HepG2 (cell line): ENCODE measurements at regions not wholly inside any gene's neighbourhood (a gene's known extent, or its start where the extent isn't known, plus 50 kb on each side); places are given as distances from the start of the nearest gene placed in this dataset.

Source experiments
- ATAC-seq: fragments of 200-7000 bp; cut with Tn5 transposase; 3 replicates; pipeline ENCODE4 v1.9.1; 2020; ENCODE audit warnings: mild to moderate bottlenecking, moderate library complexity
- BruUV-seq: library from RNA; stranded (reverse); fragments of 400-500 nt; replicated peaks from 2 replicates; lab custom pipeline; 2021; lab: Mats Ljungman, UMichigan
- CTCF ChIA-PET: fragments of 300-600 bp; formaldehyde crosslinking; extraction: SDS; loops from one replicate; lab custom pipeline; 2021; ENCODE audit warnings: low total read pairs, inconsistent platforms, low intra/inter-chr PET ratio; lab: Yijun Ruan, JAX
- POLR2A ChIA-PET: fragments of 350-600 bp; sonication (Branson Sonifier 250); formaldehyde crosslinking; loops from one replicate; lab custom pipeline; 2020; ENCODE audit warnings: antibody characterized with exemption, inconsistent platforms; lab: Yijun Ruan, JAX
- DNase-seq: peaks from one replicate; pipeline ENCODE4 v3.0.0-alpha.2; 2015; ENCODE audit warnings: low spot score
- FAIRE-seq: peaks from 3 replicates; lab custom pipeline; 2011; peaks lifted over from hg19 to GRCh38; lab: Jason Lieb, UNC
- H2AFZ ChIP-seq: one replicate; pipeline ENCODE4 v1.6.1; 2011; ENCODE audit warnings: low read length, inconsistent platforms
- H3K27ac ChIP-seq: fragments of 300-600 bp; 3 replicates; pipeline ENCODE4 v1.8.0; 2011; ENCODE audit warnings: mixed run types, mild to moderate bottlenecking, mixed read lengths, low read length, inconsistent platforms; ENCODE audit not compliant: insufficient read depth; ENCODE audit errors: extremely low read length
- H3K27me3 ChIP-seq, 2 experiments: fragments of 200-600 bp in 1 of 2; 2 replicates in 1 of 2; 3 replicates in 1 of 2; pipeline versions ENCODE4 v1.6.0 to v1.8.0; 2011; ENCODE audit warnings: low read length in 2 of 2, mild to moderate bottlenecking in 2 of 2, moderate library complexity in 2 of 2, inconsistent platforms in 1 of 2; ENCODE audit not compliant: insufficient read depth in 2 of 2, control insufficient read depth in 1 of 2
- H3K36me3 ChIP-seq, 2 experiments: fragments of 200-600 bp in 1 of 2; replicated peaks in 1 of 2; 2 replicates in 1 of 2; 3 replicates in 1 of 2; pipeline versions ENCODE4 v1.5.1 to v1.8.0; 2011; ENCODE audit warnings: low read length in 2 of 2, inconsistent platforms in 1 of 2; ENCODE audit not compliant: insufficient read depth in 2 of 2, control insufficient read depth in 1 of 2
- H3K4me1 ChIP-seq: 2 replicates; pipeline ENCODE4 v1.5.1; 2012; ENCODE audit warnings: low read length, inconsistent platforms; ENCODE audit not compliant: insufficient read depth
- H3K4me2 ChIP-seq: 2 replicates; pipeline ENCODE4 v1.6.0; 2011; ENCODE audit warnings: low read depth, low read length, inconsistent platforms
- H3K4me3 ChIP-seq, 3 experiments: fragments of 200-600 bp in 1 of 3; sonication (generic), shearing (Covaris generic) in 1 of 3; replicated peaks in 1 of 3; 2 replicates each; pipeline ENCODE4 v1.5.1; 2011 to 2016; ENCODE audit warnings: low read length in 3 of 3, inconsistent platforms in 2 of 3, low read depth in 2 of 3, mild to moderate bottlenecking in 2 of 3, control low read depth in 1 of 3, mixed read lengths in 1 of 3; ENCODE audit not compliant: insufficient read depth in 1 of 3
- H3K79me2 ChIP-seq: one replicate; pipeline ENCODE4 v1.6.1; 2011; ENCODE audit warnings: low read length, inconsistent platforms; ENCODE audit not compliant: insufficient read depth
- H3K9ac ChIP-seq: 2 replicates; pipeline ENCODE4 v1.6.0; 2011; ENCODE audit warnings: mild to moderate bottlenecking, low read depth, low read length, inconsistent platforms; ENCODE audit not compliant: insufficient read depth
- H3K9me3 ChIP-seq: 2 replicates; pipeline ENCODE4 v1.5.1; 2012; ENCODE audit warnings: mild to moderate bottlenecking, low read length
- H4K20me1 ChIP-seq: 2 replicates; pipeline ENCODE4 v1.6.0; 2011; ENCODE audit warnings: inconsistent platforms, mild to moderate bottlenecking, low read length, moderate library complexity; ENCODE audit not compliant: insufficient read depth
- MIXL1 ChIP-seq: IDR thresholded peaks from 2 replicates; pipeline ENCODE4 v1.6.1; 2016
- STAG1 ChIP-seq: sonication (generic); formaldehyde crosslinking; IDR thresholded peaks from 2 replicates; pipeline ENCODE4 v1.4.0; 2020; ENCODE audit warnings: missing genetic modification reagents
- WGBS: methylation state at CpG from one replicate; pipeline ENCODE4 v1.1.6; 2017; ENCODE audit warnings: low lambda C conversion rate; 5-methylcytosine and 5-hydroxymethylcytosine counted together
- in situ Hi-C: cut with HindIII; loops from 2 replicates; pipeline ENCODE4 v1.10.0; 2017; ENCODE audit warnings: low pct_unique_long_range_greater_than_20kb; ENCODE audit not compliant: extremely low pct_ligation_motif_present
- intact Hi-C: fragments of 100-400 bp; cut with micrococcal nuclease; formaldehyde crosslinking; loops from one replicate; pipeline ENCODE4 v1.10.0; 2022; ENCODE audit not compliant: unreplicated experiment
- TF ChIP-seq, protein P1 (sequence below): sonication (generic); formaldehyde crosslinking; conservative IDR thresholded peaks from 2 replicates; pipeline ENCODE4 v1.4.0; 2020; ENCODE audit warnings: mild to moderate bottlenecking, missing genetic modification reagents, moderate library complexity

DNA sequence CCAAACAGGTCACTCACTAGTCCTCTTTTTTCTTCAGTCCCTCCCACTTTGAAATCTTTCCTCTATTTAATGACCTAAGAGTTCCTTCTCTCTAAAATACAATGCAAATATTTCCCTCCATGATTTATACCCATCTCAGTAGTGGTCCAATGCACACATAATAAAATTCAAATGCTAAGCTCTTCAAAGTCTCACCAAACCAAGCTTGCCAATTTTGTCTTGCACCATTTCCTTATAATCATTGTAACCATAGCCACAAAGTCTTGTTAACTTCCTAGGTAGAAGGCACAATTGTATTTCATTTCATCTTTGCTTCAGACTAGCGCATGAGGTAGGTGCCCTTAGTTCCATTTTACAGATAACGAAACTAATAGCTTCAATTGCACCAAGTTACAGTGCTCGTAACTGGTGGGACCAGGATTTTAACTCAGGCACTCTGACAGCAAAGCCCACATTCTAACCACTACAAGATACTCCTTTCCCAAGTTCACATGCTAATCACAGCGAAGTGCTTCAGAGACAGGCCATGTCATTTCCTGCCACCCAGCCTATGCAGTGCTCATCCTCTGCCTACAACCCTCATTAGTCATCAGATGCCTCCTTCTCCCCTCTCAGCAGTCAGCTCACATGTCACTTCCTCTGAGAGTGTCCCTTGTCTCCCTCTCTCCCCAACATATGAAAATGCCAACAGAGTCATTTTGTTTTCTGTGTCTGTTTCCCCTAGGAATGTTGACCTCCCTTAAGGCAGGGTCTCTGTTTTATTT, 66.9 kb upstream of the PPARGC1A start:
- POLR2A ChIA-PET = no interaction called here

More for the DNA sequence above, 66.9 kb upstream of the PPARGC1A start:
- BruUV-seq = no TSS peak
- in situ Hi-C loops = no loop called here
- CTCF ChIA-PET = no interaction called here
- no peak overlapping the region for H3K27ac ChIP-seq
- WGBS = 50% methylated on average over 4 of the region's 4 CpGs
- H3K4me2 ChIP-seq = no peak overlapping the region
- FAIRE-seq = no peak
- no peaks in the 10 kb centered on the region for H3K9me3 ChIP-seq
- TF ChIP-seq STAG1 (CRISPR knock-in tag) = no peak
- TF ChIP-seq, protein P1, sequence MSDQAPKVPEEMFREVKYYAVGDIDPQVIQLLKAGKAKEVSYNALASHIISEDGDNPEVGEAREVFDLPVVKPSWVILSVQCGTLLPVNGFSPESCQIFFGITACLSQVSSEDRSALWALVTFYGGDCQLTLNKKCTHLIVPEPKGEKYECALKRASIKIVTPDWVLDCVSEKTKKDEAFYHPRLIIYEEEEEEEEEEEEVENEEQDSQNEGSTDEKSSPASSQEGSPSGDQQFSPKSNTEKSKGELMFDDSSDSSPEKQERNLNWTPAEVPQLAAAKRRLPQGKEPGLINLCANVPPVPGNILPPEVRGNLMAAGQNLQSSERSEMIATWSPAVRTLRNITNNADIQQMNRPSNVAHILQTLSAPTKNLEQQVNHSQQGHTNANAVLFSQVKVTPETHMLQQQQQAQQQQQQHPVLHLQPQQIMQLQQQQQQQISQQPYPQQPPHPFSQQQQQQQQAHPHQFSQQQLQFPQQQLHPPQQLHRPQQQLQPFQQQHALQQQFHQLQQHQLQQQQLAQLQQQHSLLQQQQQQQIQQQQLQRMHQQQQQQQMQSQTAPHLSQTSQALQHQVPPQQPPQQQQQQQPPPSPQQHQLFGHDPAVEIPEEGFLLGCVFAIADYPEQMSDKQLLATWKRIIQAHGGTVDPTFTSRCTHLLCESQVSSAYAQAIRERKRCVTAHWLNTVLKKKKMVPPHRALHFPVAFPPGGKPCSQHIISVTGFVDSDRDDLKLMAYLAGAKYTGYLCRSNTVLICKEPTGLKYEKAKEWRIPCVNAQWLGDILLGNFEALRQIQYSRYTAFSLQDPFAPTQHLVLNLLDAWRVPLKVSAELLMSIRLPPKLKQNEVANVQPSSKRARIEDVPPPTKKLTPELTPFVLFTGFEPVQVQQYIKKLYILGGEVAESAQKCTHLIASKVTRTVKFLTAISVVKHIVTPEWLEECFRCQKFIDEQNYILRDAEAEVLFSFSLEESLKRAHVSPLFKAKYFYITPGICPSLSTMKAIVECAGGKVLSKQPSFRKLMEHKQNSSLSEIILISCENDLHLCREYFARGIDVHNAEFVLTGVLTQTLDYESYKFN (CRISPR knock-in tag) = no peak
- no peak for TF ChIP-seq MIXL1 (CRISPR knock-in tag)
- no peaks in the 10 kb centered on the region for H3K79me2 ChIP-seq
- no peak overlapping the region for H2AFZ ChIP-seq
- H3K9ac ChIP-seq = no peak overlapping the region
- DNase-seq = no peak
- no peaks in the 10 kb centered on the region for H4K20me1 ChIP-seq
- peaks cover 0 to 1% of the 10 kb centered on the region in 2 experiments; a peak in 2 of 5 replicates for H3K27me3 ChIP-seq
- intact Hi-C loops = no loop called here
- peaks cover 5% of the 10 kb centered on the region for H3K4me1 ChIP-seq
- H3K4me3 ChIP-seq = no peak overlapping the region
- ATAC-seq = no peak
- H3K36me3 ChIP-seq = no peaks in the 10 kb centered on the region
